DMS53 (cell line): ENCODE measurements at regions not wholly inside any gene's neighbourhood (a gene's known extent, or its start where the extent isn't known, plus 50 kb on each side); places are given as distances from the start of the nearest gene placed in this dataset.
"Not testable (repeated sequence)": the region's sequence is repeated elsewhere in the genome, so short reads cannot be mapped to it uniquely, and the experiment has no call there.

ENCODE experiments used
- DNase-seq: peaks from one replicate; lab custom pipeline; 2025; lab: John Stamatoyannopoulos, UW

- no peak for DNase-seq
These were observed 108.0 kb upstream of the CACHD1 start for GRCh38 chr1:64361974-64362373.

DNA sequence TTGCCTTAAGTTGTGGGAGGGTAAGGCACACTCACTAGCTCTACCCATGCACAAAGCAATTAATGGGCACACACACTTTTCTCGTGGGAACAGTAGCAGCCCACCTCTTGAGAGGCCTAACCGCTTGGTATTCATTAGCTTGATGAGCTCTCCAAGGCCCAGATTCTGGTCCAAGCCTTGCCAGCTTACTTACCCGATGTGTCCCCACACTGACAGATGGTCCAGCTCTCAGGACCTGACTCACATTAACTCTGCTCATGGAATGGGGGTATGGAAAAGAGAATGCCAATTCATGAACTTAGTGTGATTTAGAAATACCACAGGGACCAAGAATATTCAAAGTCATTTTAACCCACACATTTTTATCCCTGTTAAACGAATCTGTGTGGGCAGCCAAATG is 106.8 kb upstream of the CACHD1 start:
- no peak for DNase-seq

DNA sequence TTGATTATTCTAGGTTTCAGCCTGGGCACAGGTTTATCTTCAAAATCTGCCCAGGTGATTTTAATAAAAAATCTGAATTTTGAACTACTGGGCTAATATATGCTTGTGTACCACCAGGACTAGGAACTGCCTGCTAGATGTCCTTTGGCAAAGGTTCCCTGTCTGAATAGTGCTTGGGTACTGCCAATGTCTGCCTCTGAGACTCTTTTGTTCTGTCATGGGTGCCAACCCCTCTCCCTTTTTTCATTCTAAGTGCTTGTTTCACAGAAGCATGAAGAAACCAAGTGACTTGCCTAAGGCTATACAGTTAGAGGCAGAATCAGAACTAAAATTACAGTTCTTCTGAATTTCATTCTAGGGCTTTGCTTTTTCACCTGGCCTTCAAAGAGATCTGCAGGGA is 106.3 kb upstream of the CACHD1 start:
- no peak for DNase-seq

DNA sequence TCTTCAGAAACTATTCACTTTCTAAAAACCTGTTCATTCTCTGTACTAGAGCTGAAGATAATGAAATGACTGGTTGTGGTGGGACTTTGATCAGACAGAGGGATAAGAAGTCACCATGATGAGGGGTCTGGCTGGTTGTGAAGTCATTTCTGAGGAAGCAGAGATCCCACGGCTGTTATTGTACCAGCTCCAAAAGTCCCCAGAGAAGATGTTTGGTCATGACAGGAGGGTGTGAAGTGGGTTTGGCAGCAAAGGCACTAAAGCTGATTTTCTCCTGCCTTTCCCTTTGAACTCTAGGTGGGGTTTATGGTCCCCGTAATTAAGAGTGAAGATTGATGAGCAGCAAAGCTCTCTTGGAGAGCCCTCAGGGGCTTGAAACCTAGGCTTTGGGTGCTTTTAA is 103.1 kb upstream of the CACHD1 start:
- no peak for DNase-seq

GRCh38 chr1:64368344-64368743 is 101.6 kb upstream of the CACHD1 start:
- DNase-seq = no peak

DNA sequence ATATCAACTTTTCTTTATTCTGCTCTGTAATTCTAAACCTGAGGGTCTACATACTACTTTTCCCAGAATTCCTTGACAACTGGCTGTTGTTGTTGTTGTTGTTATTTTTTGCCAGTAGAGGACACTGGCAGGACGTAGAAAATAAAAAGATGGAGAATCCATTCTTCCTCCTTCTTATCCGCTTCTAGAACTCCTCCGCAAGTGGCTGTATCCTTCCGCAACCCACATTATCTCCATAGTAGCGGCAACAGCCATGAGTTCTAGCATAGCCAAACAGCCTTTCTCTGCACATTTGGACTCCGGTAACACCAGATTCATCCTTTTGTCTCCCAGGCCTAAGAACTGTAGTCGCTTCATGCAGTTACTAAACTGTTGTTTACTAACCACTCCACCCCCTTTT is 91.1 kb upstream of the CACHD1 start:
- DNase-seq = peak; percentile 17

DNA sequence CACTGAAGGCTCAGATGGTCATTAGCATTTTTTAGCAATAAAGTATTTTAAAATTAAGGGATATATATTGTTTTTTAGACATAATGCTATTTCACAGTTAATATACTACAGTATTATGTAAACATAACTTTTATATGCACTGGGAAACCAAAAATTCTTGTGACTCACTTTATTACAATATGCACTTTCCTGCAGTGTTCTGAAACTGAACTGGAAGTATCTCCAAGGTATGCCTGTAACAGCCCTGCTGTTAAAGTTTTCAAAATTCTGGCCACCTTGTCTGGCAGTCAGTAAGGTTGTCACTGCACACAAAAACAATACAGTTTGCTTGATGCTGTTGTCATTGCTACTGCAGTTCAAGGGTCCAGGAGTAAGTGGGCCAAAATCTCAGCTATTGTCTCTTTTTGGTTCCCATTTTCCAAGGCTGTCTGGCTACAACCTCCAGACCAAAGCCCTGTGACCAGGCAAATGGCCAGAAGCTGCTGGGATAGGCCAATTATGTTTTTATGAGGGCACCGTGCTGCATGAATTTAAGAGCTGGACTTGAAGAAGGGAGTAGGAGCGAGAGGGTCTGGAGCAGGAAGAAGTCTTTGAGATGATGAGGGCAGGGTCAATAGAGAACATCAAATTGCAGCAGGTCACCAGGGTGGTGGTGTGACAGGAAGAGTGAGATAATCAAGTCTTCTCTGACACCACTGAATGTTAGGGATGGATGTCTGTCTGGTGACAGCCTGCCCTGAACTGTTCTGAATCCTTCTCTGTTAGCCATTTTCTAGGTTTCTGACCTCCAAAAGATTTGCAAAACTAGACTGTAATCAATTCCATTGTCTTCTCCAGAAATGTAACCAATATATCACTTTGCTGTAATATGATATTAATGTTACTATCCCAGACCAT is 82.3 kb upstream of the CACHD1 start:
- DNase-seq = no peak

DNA sequence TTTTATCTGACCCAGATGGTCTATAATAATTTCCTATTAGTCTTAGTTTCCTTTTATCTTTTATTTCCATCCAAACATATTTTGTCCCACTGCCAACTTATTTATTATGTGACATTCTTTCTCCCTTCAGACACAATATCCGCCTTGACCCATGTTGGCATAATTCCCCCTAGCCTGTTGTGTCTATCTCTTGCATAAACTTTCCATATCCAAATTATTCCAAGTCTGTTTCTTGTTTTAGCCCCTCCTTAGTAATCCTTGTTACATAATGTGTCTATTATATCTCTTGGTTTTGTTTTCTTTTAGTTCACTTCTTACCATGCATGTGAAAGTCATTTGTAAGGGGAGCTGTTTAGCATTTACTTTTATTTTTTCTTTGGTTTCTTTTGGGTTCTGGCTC is 81.6 kb upstream of the CACHD1 start:
- DNase-seq = no peak

GRCh38 chr1:64392109-64392508 is 77.8 kb upstream of the CACHD1 start:
- peak; percentile 40 for DNase-seq

DNA sequence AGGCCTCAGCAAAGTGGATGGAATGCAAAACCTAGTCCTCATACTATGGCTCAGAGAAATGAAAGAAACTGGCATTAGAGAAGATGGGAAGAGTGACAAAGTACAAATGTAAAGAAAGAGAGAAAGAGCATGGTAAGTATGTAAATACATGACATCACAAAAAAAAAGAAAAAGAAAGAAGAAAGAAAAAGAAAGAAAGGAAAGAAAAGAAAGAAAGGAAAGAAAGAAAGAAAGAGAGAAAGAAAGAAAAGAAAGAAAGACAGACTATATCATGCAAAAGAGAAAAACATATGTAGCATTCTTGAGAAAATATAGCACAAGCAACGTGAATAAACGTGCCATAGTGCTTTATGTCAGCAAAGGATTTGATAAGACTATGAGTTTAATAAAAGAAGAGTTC is 76.1 kb upstream of the CACHD1 start:
- no peak for DNase-seq

DNA sequence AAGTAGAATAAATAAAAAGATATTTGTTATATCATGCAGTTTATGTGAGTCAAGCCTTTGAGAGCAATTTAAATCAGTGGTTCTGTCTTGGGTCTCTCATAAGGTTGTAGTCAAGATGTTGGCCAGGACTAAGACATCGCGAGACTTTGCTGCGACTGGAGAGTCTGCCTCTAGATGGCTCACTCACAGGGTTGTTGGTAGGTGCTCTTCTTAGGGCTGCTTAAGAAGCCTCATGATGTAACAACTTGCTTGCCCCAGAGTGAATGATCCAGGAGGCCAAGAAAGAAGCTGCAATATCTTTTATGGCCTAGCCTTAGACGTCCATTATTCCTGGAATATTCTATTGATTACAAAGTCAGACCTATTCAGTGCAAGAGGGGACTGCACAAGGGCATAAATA is 73.1 kb upstream of the CACHD1 start:
- peak; percentile 14 for DNase-seq

- DNase-seq = no peak
These were observed 72.4 kb upstream of the CACHD1 start for GRCh38 chr1:64397541-64397940.

DNA sequence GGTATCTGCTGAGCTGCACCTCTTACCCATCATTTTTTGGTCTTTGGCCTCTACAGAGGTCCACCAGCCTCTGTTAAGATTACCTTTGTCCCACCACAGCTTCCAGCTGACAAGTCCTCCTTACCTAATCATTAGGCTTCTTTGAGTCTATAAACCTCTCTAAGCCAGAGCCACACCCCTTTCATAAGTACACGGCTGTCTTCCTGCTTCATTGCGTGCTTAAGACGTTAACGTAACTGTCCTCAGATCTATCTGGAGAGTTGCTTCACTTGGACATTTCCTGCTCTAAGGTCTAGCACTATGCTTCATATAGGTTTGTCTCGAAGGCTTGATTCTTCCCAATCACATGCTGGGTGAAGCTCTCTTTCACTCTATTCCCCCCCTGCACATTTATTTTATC is 71.0 kb upstream of the CACHD1 start:
- no peak for DNase-seq

DNA sequence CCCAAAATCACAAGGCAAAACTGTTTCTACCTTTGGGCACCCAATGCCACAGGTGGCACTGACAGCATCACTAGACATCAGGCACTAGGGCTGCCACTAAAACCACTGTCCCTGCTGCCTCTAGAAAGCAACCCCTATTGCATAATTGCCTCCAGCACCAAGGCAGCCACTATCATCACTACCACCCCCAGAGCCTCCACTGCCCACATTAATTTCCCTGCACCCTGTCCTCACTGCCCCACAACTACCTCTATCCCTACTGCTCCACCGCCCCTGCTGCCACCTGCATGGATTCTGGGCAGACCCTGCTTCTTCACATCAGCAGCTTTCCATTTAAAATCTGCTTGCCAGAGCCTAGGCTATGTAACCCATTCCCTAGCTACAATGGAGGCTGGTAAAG is 68.6 kb upstream of the CACHD1 start:
- no peak for DNase-seq

DNA sequence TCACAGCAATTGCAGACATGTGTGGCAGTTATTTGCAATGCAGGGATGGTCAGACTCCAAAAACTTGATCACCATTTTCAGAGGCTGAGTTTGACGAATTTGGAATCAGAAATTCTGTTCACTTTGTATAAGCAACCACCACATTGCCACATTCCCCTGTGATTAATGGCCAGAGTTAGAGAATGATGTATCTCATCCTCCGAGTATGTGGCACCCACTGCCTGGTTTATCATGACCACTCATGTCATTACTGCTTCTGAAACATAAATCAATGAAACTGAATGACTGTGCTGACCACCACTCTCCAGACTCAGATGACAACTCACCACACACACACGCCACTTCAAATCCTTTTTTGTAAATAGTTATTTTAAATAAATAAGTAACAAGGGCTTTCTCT is 66.6 kb upstream of the CACHD1 start:
- no peak for DNase-seq

DNA sequence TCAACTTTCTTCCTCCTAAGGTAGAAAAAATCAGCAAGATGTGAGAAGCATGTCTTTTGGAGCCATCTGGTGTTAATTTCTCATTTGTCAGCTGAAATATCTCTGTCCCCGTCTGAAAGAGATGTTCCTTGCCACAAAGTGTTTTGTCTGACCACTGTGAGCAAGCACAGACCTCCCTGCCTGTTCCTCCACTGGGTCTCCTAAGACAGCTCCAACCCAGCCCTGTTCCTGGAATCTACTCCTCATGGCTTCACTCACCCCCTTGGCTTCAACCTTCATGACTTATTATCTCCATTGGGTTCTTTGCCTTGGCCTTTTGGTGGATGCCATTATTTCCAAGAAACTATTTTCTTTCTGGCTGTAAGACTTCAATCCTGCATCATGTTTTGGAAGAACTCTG is 65.7 kb upstream of the CACHD1 start:
- no peak for DNase-seq

DNA sequence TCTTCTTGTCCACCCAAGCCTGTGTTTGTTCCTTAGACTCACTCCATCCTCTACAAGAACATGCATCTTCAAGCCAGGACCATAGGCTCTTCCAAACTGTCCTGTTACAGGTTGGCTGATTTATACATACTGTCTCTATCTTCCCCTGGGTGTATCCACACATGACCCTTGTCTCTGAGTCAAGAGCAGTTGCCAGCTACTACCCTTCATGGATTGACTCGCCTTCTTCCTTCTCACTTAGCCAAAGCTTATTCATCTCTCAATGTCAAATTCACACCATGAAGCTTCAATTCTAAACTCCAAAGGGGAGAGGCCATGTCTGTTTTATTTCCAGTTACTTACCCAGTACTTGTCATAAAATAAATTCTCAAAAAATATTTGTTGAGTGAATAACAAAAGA is 64.1 kb upstream of the CACHD1 start:
- DNase-seq = no peak

DNA sequence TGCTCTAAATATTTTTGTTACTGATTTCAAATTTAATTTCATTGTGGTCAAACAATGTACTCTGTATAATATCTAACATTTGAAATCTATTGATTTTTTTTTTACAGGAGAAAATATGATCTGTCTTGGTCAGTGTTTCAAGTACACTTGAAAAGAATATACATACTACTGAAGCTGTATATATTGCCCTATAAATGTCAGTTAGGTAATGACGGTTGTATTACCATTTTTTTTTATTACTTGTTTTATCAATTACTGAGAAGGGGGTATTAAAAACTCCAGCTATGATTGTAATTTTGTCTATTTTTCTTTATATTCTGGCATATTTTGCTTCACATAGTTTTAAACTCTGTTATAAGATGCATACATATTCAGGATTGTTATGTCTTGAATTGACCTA is 59.7 kb upstream of the CACHD1 start:
- no peak for DNase-seq

GRCh38 chr1:64414855-64415546 is 54.9 kb upstream of the CACHD1 start:
- DNase-seq = not testable (repeated sequence)

- no peak for DNase-seq
These were observed 52.1 kb upstream of the CACHD1 start for GRCh38 chr1:64417803-64418202.
